ENCODE measurements at regions not wholly inside any gene's neighbourhood (a gene's known extent, or its start where the extent isn't known, plus 50 kb on each side); places are given as distances from the start of the nearest gene placed in this dataset.

- ChIA-PET POLR2A (no interaction called here), RAD21 (ENCODE audit: unreplicated experiment) (no interaction called here), CTCF (no interaction called here), SMC1A (ENCODE audit: uncharacterized antibody, unreplicated experiment) (no interaction called here)
- FAIRE-seq (no peak), DNase-seq (ENCODE audit: low read depth, low spot score) (no peak), ATAC-seq (no peak)
- H3K27me3 ChIP-seq (replicated peaks in 1 of 2; ENCODE audit: control insufficient read depth in 2 of 2, insufficient read depth in 2 of 2, low read length in 1 of 2) = no peaks in the 10 kb centered on the region
- H3K79me2 ChIP-seq (ENCODE audit: control insufficient read depth, insufficient read depth, low read length) = no peaks in the 10 kb centered on the region
- H3K36me3 ChIP-seq (ENCODE audit: control insufficient read depth in 2 of 2, insufficient read depth in 2 of 2, low read length in 1 of 2) = no peaks in the 10 kb centered on the region
- no peaks in the 10 kb centered on the region for H3K4me1 ChIP-seq (ENCODE audit: control insufficient read depth, insufficient read depth, low read length)
- no peak overlapping the region for H3K9ac ChIP-seq (ENCODE audit: control insufficient read depth, insufficient read depth, low read length)
- WGBS (ENCODE audit: insufficient coverage, insufficient replicate concordance, low lambda C conversion rate, missing lambda C conversion rate) = 42% methylated on average over 10 of the region's 10 CpGs
- TF ChIP-seq FOS (IDR thresholded peaks at IDR 0.05; ENCODE audit: borderline replicate concordance, extremely low read depth, insufficient read length) (no peak), NRF1 (conservative IDR thresholded peaks at IDR 0.05; ENCODE audit: low read depth, low read length) (no peak), TCF12 (IDR thresholded peaks at IDR 0.05; ENCODE audit: low read depth, low read length) (no peak), RELA (IDR thresholded peaks at IDR 0.05; ENCODE audit: borderline replicate concordance, partially characterized antibody) (no peak), NBN (IDR thresholded peaks at IDR 0.05) (no peak), SRF (IDR thresholded peaks at IDR 0.05; ENCODE audit: low read depth in 2 of 2, low read length in 2 of 2) (no peak)
- TF ChIP-seq, protein P1, sequence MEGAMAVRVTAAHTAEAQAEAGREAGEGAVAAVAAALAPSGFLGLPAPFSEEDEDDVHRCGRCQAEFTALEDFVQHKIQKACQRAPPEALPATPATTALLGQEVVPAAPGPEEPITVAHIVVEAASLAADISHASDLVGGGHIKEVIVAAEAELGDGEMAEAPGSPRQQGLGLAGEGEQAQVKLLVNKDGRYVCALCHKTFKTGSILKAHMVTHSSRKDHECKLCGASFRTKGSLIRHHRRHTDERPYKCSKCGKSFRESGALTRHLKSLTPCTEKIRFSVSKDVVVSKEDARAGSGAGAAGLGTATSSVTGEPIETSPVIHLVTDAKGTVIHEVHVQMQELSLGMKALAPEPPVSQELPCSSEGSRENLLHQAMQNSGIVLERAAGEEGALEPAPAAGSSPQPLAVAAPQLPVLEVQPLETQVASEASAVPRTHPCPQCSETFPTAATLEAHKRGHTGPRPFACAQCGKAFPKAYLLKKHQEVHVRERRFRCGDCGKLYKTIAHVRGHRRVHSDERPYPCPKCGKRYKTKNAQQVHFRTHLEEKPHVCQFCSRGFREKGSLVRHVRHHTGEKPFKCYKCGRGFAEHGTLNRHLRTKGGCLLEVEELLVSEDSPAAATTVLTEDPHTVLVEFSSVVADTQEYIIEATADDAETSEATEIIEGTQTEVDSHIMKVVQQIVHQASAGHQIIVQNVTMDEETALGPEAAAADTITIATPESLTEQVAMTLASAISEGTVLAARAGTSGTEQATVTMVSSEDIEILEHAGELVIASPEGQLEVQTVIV (IDR thresholded peaks at IDR 0.05; ENCODE audit: borderline replicate concordance, partially characterized antibody) = no peak
- TF ChIP-seq, protein P2, sequence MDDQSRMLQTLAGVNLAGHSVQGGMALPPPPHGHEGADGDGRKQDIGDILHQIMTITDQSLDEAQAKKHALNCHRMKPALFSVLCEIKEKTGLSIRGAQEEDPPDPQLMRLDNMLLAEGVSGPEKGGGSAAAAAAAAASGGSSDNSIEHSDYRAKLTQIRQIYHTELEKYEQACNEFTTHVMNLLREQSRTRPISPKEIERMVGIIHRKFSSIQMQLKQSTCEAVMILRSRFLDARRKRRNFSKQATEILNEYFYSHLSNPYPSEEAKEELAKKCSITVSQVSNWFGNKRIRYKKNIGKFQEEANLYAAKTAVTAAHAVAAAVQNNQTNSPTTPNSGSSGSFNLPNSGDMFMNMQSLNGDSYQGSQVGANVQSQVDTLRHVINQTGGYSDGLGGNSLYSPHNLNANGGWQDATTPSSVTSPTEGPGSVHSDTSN (IDR thresholded peaks at IDR 0.05; ENCODE audit: insufficient replicate concordance, low read depth, low read length) = no peak
- H2AFZ ChIP-seq (ENCODE audit: control insufficient read depth, low read depth, low read length) = no peak overlapping the region
- H3K9me3 ChIP-seq (replicated peaks; ENCODE audit: control insufficient read depth, insufficient read depth, low read length) = no peaks in the 10 kb centered on the region; the same call in 2 of the 3 replicates
- intact Hi-C loops (cut with micrococcal nuclease; ENCODE audit: unreplicated experiment) (no loop called here), in situ Hi-C loops (cut with MboI) (no loop called here)
- H3K27ac ChIP-seq (ENCODE audit: control insufficient read depth, insufficient read depth) = no peak overlapping the region
- no TSS peak for BruUV-seq (replicated peaks)
- no peak overlapping the region for H3K4me2 ChIP-seq (ENCODE audit: control insufficient read depth, insufficient read depth)
- no peaks in the 10 kb centered on the region for H4K20me1 ChIP-seq (ENCODE audit: control insufficient read depth, insufficient read depth)
- no peak overlapping the region for H3K4me3 ChIP-seq
These were observed 255.9 kb upstream of the IRX1 start for GRCh38 chr5:3339798-3340115.
